ENCODE measurements at regions not wholly inside any gene's neighbourhood (a gene's known extent, or its start where the extent isn't known, plus 50 kb on each side); places are given as distances from the start of the nearest gene placed in this dataset.

- ATAC-seq, result no peak
- Mint-ChIP-seq H3K36me3 (peaks cover 0 to 3% (median 0%) of the 10 kb centered on the region in 3 donors), H3K9me3 (peaks cover 0 to 3% (median 0%) of the 10 kb centered on the region in 9 donors), H3K27me3 (no peaks in the 10 kb centered on the region), H3K4me3 (no peak overlapping the region), H3K4me1 (no peaks in the 10 kb centered on the region), H3K27ac (no peak overlapping the region)
- POLR2A ChIA-PET, result no interaction called here
- no peak for DNase-seq
Observed at GRCh38 chr5:93252165-93252564, 328.9 kb downstream of the NR2F1-AS1 start.

- H3K4me1 Mint-ChIP-seq, result no peaks in the 10 kb centered on the region
- POLR2A ChIA-PET, result no interaction called here
- no peak overlapping the region for H3K4me3 Mint-ChIP-seq
- ATAC-seq, result no peak
- peaks cover 0 to 3% (median 0%) of the 10 kb centered on the region in 3 donors for H3K36me3 Mint-ChIP-seq
- H3K9me3 Mint-ChIP-seq, result peaks cover 0 to 3% (median 0%) of the 10 kb centered on the region in 9 donors
- no peaks in the 10 kb centered on the region for H3K27me3 Mint-ChIP-seq
- no peak overlapping the region for H3K27ac Mint-ChIP-seq
- no peak for DNase-seq
Observed at GRCh38 chr5:93251347-93251746, 329.7 kb downstream of the NR2F1-AS1 start.

- Mint-ChIP-seq H3K9me3 (peaks cover 0 to 3% (median 0%) of the 10 kb centered on the region in 9 donors), H3K4me3 (no peak overlapping the region), H3K27me3 (no peaks in the 10 kb centered on the region), H3K36me3 (peaks cover 0 to 3% (median 0%) of the 10 kb centered on the region in 3 donors), H3K27ac (no peak overlapping the region), H3K4me1 (no peaks in the 10 kb centered on the region)
- DNase-seq, result no peak
- POLR2A ChIA-PET, result no interaction called here
- ATAC-seq, result no peak
Observed at GRCh38 chr5:93250424-93250823, 330.6 kb downstream of the NR2F1-AS1 start.

- ATAC-seq (no peak), DNase-seq (no peak)
- no peak overlapping the region for H3K4me3 Mint-ChIP-seq
- no peak overlapping the region for H3K27ac Mint-ChIP-seq
- no peaks in the 10 kb centered on the region for H3K4me1 Mint-ChIP-seq
- H3K36me3 Mint-ChIP-seq, result peaks cover 0 to 3% (median 0%) of the 10 kb centered on the region in 3 donors
- H3K27me3 Mint-ChIP-seq, result no peaks in the 10 kb centered on the region
- POLR2A ChIA-PET, result no interaction called here
- H3K9me3 Mint-ChIP-seq, result peaks cover 0 to 3% (median 0%) of the 10 kb centered on the region in 9 donors
Observed at GRCh38 chr5:93249651-93250289, 331.2 kb downstream of the NR2F1-AS1 start.

GRCh38 chr5:93247105-93247504, 333.9 kb downstream of the NR2F1-AS1 start:
- POLR2A ChIA-PET, result no interaction called here
- H3K27ac Mint-ChIP-seq, result no peak overlapping the region
- no peak for ATAC-seq

GRCh38 chr5:93246090-93246855, 334.7 kb downstream of the NR2F1-AS1 start:
- no peak for ATAC-seq
- no peaks in the 10 kb centered on the region for H3K27me3 Mint-ChIP-seq
- H3K9me3 Mint-ChIP-seq, result peaks cover 0 to 2% (median 0%) of the 10 kb centered on the region in 9 donors
- H3K4me3 Mint-ChIP-seq, result no peak overlapping the region
- DNase-seq, result no peak
- H3K27ac Mint-ChIP-seq, result no peak overlapping the region
- no peaks in the 10 kb centered on the region for H3K4me1 Mint-ChIP-seq
- POLR2A ChIA-PET, result no interaction called here
- no peaks in the 10 kb centered on the region for H3K36me3 Mint-ChIP-seq

More at GRCh38 chr5:93247105-93247504, 333.9 kb downstream of the NR2F1-AS1 start:
- no peaks in the 10 kb centered on the region for H3K27me3 Mint-ChIP-seq
- H3K36me3 Mint-ChIP-seq, result peaks cover 0 to under 1% (median 0%) of the 10 kb centered on the region in 3 donors
- DNase-seq, result no peak
- H3K9me3 Mint-ChIP-seq, result peaks cover 0 to 2% (median 0%) of the 10 kb centered on the region in 9 donors
- H3K4me3 Mint-ChIP-seq, result no peak overlapping the region
- no peaks in the 10 kb centered on the region for H3K4me1 Mint-ChIP-seq

- no peaks in the 10 kb centered on the region for H3K4me1 Mint-ChIP-seq
- no peak overlapping the region for H3K27ac Mint-ChIP-seq
- POLR2A ChIA-PET, result no interaction called here
Observed at GRCh38 chr5:93245226-93245625, 335.8 kb downstream of the NR2F1-AS1 start.

GRCh38 chr5:93243481-93243880, 337.5 kb downstream of the NR2F1-AS1 start:
- ATAC-seq (no peak), DNase-seq (no peak)
- Mint-ChIP-seq H3K4me1 (no peaks in the 10 kb centered on the region), H3K4me3 (no peak overlapping the region), H3K9me3 (peaks cover 0 to 11% (median 0%) of the 10 kb centered on the region in 9 donors), H3K27ac (no peak overlapping the region), H3K27me3 (no peaks in the 10 kb centered on the region), H3K36me3 (no peaks in the 10 kb centered on the region)
- POLR2A ChIA-PET, result no interaction called here

More at GRCh38 chr5:93245226-93245625, 335.8 kb downstream of the NR2F1-AS1 start:
- H3K27me3 Mint-ChIP-seq, result no peaks in the 10 kb centered on the region
- no peak overlapping the region for H3K4me3 Mint-ChIP-seq
- no peaks in the 10 kb centered on the region for H3K36me3 Mint-ChIP-seq
- no peak for ATAC-seq
- no peak for DNase-seq
- H3K9me3 Mint-ChIP-seq, result peaks cover 0 to 2% (median 0%) of the 10 kb centered on the region in 9 donors

GRCh38 chr5:93240228-93240834, 340.7 kb downstream of the NR2F1-AS1 start:
- no peaks in the 10 kb centered on the region for H3K27me3 Mint-ChIP-seq
- no peaks in the 10 kb centered on the region for H3K36me3 Mint-ChIP-seq
- H3K4me3 Mint-ChIP-seq, result no peak overlapping the region
- no peak overlapping the region for H3K27ac Mint-ChIP-seq
- peaks cover 0 to 11% (median 0%) of the 10 kb centered on the region in 9 donors for H3K9me3 Mint-ChIP-seq
- H3K4me1 Mint-ChIP-seq, result no peaks in the 10 kb centered on the region
- POLR2A ChIA-PET, result no interaction called here
- no peak for DNase-seq
- ATAC-seq, result no peak

- peaks cover 0 to 11% (median 0%) of the 10 kb centered on the region in 9 donors for H3K9me3 Mint-ChIP-seq
- POLR2A ChIA-PET, result no interaction called here
- no peaks in the 10 kb centered on the region for H3K36me3 Mint-ChIP-seq
- H3K27me3 Mint-ChIP-seq, result no peaks in the 10 kb centered on the region
- no peak overlapping the region for H3K27ac Mint-ChIP-seq
- no peak for ATAC-seq
- H3K4me1 Mint-ChIP-seq, result no peaks in the 10 kb centered on the region
- no peak overlapping the region for H3K4me3 Mint-ChIP-seq
- DNase-seq, result no peak
Observed at GRCh38 chr5:93236807-93237421, 344.1 kb downstream of the NR2F1-AS1 start.

- Mint-ChIP-seq H3K27ac (no peak overlapping the region), H3K27me3 (no peaks in the 10 kb centered on the region), H3K4me1 (no peaks in the 10 kb centered on the region), H3K4me3 (no peak overlapping the region), H3K36me3 (no peaks in the 10 kb centered on the region), H3K9me3 (peaks cover 0 to 11% (median 0%) of the 10 kb centered on the region in 9 donors)
- no peak for ATAC-seq
- no peak for DNase-seq
- POLR2A ChIA-PET, result no interaction called here
Observed at GRCh38 chr5:93235761-93236160, 345.3 kb downstream of the NR2F1-AS1 start.

GRCh38 chr5:93226202-93226735, 354.8 kb downstream of the NR2F1-AS1 start:
- Mint-ChIP-seq H3K9me3 (peaks cover 0 to 7% (median 0%) of the 10 kb centered on the region in 9 donors), H3K27me3 (no peaks in the 10 kb centered on the region), H3K36me3 (no peaks in the 10 kb centered on the region), H3K4me3 (no peak overlapping the region), H3K27ac (no peak overlapping the region), H3K4me1 (no peaks in the 10 kb centered on the region)
- ATAC-seq, result no peak
- POLR2A ChIA-PET, result no interaction called here
- no peak for DNase-seq

GRCh38 chr5:93225748-93226147, 355.3 kb downstream of the NR2F1-AS1 start:
- Mint-ChIP-seq H3K36me3 (no peaks in the 10 kb centered on the region), H3K4me3 (no peak overlapping the region), H3K9me3 (peaks cover 0 to 7% (median 0%) of the 10 kb centered on the region in 9 donors), H3K4me1 (no peaks in the 10 kb centered on the region), H3K27ac (no peak overlapping the region), H3K27me3 (no peaks in the 10 kb centered on the region)
- ATAC-seq (no peak), DNase-seq (no peak)
- POLR2A ChIA-PET, result no interaction called here
